Brain pericyte (primary cell): ENCODE measurements at regions not wholly inside any gene's neighbourhood (a gene's known extent, or its start where the extent isn't known, plus 50 kb on each side); places are given as distances from the start of the nearest gene placed in this dataset.

ENCODE experiments used
- DNase-seq: peaks from one replicate; pipeline ENCODE4 v3.0.0-alpha.2; 2012; ENCODE audit warnings: low read depth, low spot score

GRCh38 chr6:113403966-113404595 lies 453.1 kb upstream of the MARCKS start:
- DNase-seq: no peak

- no peak for DNase-seq
Measured at GRCh38 chr6:113405326-113406047, 451.7 kb upstream of the MARCKS start.

GRCh38 chr6:113406048-113406695 lies 451.0 kb upstream of the MARCKS start:
- DNase-seq: no peak

GRCh38 chr6:113411011-113411410 lies 446.1 kb upstream of the MARCKS start:
- DNase-seq: no peak

- DNase-seq: no peak
Measured at GRCh38 chr6:113412589-113413357, 444.4 kb upstream of the MARCKS start.

- DNase-seq: no peak
Measured at GRCh38 chr6:113414511-113414910, 442.6 kb upstream of the MARCKS start.

- no peak for DNase-seq
Measured at GRCh38 chr6:113416170-113416569, 441.0 kb upstream of the MARCKS start.

GRCh38 chr6:113420290-113420689 lies 436.9 kb upstream of the MARCKS start:
- DNase-seq: no peak

GRCh38 chr6:113421997-113422396 lies 435.1 kb upstream of the MARCKS start:
- DNase-seq: no peak

GRCh38 chr6:113423956-113424355 lies 433.2 kb upstream of the MARCKS start:
- DNase-seq: no peak

- no peak for DNase-seq
Measured at GRCh38 chr6:113425977-113426660, 431.0 kb upstream of the MARCKS start.

GRCh38 chr6:113427617-113428016 lies 429.5 kb upstream of the MARCKS start:
- no peak for DNase-seq

GRCh38 chr6:113428702-113429101 lies 428.4 kb upstream of the MARCKS start:
- no peak for DNase-seq

GRCh38 chr6:113432521-113433334 lies 424.4 kb upstream of the MARCKS start:
- no peak for DNase-seq

- no peak for DNase-seq
Measured at GRCh38 chr6:113433335-113433991, 423.7 kb upstream of the MARCKS start.

- DNase-seq: no peak
Measured at GRCh38 chr6:113434641-113435040, 422.5 kb upstream of the MARCKS start.

- no peak for DNase-seq
Measured at GRCh38 chr6:113437566-113437965, 419.6 kb upstream of the MARCKS start.

GRCh38 chr6:113439866-113440265 lies 417.3 kb upstream of the MARCKS start:
- no peak for DNase-seq

GRCh38 chr6:113442040-113442439 lies 415.1 kb upstream of the MARCKS start:
- DNase-seq: no peak

GRCh38 chr6:113445201-113445600 lies 411.9 kb upstream of the MARCKS start:
- no peak for DNase-seq
